C4-2B (cell line): ENCODE measurements at regions not wholly inside any gene's neighbourhood (a gene's known extent, or its start where the extent isn't known, plus 50 kb on each side); places are given as distances from the start of the nearest gene placed in this dataset.

Source experiments
- H3K27ac ChIP-seq: fragments of 450-650 bp; 2 replicates; pipeline ENCODE4 v1.5.1; 2017
- ZFX ChIP-seq: fragments of 450-650 bp; IDR thresholded peaks from 2 replicates; pipeline ENCODE4 v1.6.1; 2017
- TF ChIP-seq, protein P1 (sequence below): fragments of 450-650 bp; conservative IDR thresholded peaks from 2 replicates; pipeline ENCODE4 v1.5.1; 2017; ENCODE audit warnings: mild to moderate bottlenecking

DNA sequence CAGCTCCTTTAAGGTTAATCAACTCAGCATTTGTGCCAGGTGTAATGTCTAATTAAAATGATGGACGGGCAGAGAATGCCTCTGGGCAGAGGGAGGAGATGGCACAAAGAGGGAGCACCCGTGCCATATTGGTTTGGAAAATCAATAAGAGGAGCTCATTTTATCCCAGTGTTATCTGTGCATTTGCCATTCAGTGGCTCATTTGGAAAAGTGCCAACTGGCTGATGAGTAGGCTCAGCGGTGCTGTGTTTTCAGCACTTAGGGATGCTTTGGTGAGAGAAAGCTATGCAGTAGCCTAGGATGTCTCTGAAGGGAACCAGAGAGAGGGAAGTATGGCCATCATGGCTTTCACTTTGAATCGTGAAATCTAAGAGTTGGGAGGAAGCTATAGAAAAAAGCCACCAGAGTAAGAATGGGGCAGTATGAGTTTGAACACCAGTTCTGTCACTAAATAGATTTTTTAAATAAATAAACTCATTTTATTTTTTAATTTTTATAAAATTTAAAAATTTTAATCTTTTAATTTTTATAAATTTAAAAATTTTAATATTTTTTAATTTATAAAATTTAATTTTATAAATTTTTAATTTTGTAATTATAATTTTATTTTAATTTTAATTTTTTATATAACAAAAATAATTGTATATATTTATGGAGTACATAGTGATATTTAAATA lies 472.8 kb downstream of the BRINP1 start:
- TF ChIP-seq, protein P1, sequence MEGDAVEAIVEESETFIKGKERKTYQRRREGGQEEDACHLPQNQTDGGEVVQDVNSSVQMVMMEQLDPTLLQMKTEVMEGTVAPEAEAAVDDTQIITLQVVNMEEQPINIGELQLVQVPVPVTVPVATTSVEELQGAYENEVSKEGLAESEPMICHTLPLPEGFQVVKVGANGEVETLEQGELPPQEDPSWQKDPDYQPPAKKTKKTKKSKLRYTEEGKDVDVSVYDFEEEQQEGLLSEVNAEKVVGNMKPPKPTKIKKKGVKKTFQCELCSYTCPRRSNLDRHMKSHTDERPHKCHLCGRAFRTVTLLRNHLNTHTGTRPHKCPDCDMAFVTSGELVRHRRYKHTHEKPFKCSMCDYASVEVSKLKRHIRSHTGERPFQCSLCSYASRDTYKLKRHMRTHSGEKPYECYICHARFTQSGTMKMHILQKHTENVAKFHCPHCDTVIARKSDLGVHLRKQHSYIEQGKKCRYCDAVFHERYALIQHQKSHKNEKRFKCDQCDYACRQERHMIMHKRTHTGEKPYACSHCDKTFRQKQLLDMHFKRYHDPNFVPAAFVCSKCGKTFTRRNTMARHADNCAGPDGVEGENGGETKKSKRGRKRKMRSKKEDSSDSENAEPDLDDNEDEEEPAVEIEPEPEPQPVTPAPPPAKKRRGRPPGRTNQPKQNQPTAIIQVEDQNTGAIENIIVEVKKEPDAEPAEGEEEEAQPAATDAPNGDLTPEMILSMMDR, result no peak
- no peak overlapping the region for H3K27ac ChIP-seq

DNA sequence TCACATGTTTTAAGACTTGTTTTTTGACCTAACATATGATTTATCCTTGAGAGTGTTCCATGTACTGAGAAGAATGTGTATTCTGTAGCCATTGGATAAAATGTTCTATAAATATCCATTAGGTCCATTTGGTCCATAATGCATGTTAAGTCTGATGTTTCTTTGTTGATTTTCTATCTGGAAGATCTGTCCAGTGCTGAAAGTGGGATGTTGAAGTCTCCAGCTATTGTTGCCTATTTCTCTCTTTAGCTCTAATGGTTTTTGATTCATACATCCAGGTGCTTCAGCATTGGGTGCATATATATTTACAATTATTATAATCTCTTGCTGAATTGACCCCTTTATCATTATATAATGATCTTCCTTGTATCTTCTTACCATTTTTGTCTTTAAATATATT lies 451.1 kb downstream of the BRINP1 start:
- no peak overlapping the region for H3K27ac ChIP-seq
- TF ChIP-seq ZFX, result no peak
- TF ChIP-seq, protein P1, result no peak

DNA sequence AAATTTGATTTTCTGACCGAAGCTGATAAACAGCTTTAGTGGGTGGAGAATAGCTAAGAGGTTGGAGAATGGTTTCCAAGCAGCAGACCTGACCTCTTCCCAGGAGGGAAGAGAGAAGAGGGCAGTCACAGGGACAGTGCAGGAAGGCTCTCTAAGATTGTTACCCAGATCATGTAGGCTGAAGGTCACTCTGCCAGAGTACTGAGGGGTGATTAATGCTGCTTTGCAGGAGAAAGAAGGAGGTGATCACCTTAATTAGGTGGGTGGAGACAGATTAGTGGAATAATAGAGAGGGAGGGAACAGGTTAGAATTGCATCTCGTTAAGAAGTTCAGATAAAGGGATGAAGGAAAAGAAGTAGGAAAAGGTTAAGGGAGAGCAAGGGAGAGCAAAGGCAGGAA lies 440.5 kb downstream of the BRINP1 start:
- H3K27ac ChIP-seq, result no peak overlapping the region
- no peak for TF ChIP-seq ZFX
- TF ChIP-seq, protein P1, result no peak

DNA sequence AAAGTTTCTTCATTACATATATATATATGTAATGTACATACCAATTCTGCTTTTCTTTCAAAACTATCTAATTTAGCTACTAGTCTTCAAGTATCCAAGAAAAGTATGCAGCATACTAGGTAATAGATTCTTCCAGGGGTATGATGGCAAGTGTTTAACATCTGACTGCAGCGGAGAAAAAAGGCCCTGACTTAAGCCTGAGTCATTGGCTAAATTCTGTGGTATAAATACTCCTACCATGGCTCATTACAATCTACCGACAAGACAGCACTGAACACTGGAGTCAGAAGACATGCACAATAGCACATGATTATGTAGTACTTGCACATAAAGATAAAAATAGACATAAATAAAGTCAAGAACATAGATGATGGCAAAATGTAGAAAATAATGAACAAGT lies 439.9 kb downstream of the BRINP1 start:
- H3K27ac ChIP-seq, result no peak overlapping the region
- no peak for TF ChIP-seq ZFX
- TF ChIP-seq, protein P1, result no peak

DNA sequence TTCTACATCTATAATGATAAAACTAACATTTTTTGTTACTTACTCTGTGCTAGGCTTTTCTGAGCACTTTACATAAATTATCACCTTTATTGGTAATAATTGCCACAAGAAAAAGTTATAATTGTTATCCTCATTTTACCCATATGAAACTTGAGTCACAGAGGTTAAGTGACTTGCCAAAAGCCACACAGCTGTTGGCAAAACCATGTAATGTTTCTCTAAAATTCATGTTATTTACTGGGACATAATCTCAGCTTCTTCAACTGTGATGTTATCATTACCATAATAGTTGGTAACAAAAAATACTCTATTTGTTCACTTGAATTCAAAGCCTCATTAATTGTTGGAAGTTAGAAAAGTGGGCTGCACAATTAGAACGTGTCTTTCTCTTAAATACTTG lies 437.3 kb downstream of the BRINP1 start:
- no peak overlapping the region for H3K27ac ChIP-seq
- TF ChIP-seq, protein P1, result no peak
- no peak for TF ChIP-seq ZFX

DNA sequence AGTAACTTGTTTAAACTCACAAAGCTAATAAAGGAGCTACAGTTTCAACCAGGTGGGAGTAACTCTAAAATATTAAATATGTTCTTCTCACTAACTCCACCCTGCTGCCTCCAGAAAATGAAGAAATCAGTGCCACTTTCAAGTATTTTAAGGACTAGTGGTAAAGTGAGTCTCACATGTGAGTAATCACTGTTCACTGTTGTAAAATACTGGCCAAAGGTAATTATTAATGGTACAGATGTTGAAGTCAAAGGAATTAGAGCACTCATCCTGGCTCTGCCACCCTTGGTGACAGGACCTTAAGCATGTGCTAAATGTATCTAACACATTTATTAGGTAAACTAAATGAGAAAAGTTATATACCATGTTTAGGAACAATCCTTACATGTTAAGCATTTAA lies 430.7 kb downstream of the BRINP1 start:
- TF ChIP-seq, protein P1, result no peak
- no peak for TF ChIP-seq ZFX
- H3K27ac ChIP-seq, result no peak overlapping the region

DNA sequence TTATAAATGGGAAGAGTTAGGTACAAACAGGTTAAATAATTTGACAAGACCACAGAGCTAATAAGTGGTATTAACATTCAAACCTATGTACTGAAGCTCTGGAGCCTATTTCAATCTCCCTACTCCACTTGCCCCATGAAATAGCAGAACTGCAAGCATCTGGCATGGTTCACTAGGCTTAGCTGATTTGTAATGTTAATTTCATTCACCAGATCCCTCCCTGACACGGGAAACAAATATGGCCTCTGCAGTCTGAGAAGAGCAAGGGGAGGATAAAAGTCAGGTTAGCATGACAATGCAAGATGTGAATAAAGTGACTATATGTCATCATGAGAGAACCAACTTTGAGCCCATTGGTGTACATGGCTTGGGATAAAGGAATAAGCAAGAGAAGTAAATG lies 428.8 kb downstream of the BRINP1 start:
- no peak overlapping the region for H3K27ac ChIP-seq

More for the DNA sequence above, 428.8 kb downstream of the BRINP1 start:
- TF ChIP-seq, protein P1, result no peak
- no peak for TF ChIP-seq ZFX
